Osteoblast (primary cell): ENCODE measurements at regions not wholly inside any gene's neighbourhood (a gene's known extent, or its start where the extent isn't known, plus 50 kb on each side); places are given as distances from the start of the nearest gene placed in this dataset.
"Not testable (repeated sequence)": the region's sequence is repeated elsewhere in the genome, so short reads cannot be mapped to it uniquely, and the experiment has no call there.

Source experiments
- DNase-seq: peaks from one replicate; pipeline ENCODE4 v3.0.0; 2011; ENCODE audit warnings: low spot score, mixed read lengths; ENCODE audit not compliant: insufficient read length; ENCODE audit errors: missing footprints
- H2AFZ ChIP-seq: 2 replicates; pipeline ENCODE4 v1.6.0; 2011; ENCODE audit warnings: mild to moderate bottlenecking, low read length
- H3K27ac ChIP-seq: 2 replicates; pipeline ENCODE4 v1.5.1; 2011; ENCODE audit warnings: mild to moderate bottlenecking, low read depth, low read length, moderate library complexity
- H3K27me3 ChIP-seq: 2 replicates; pipeline ENCODE4 v1.6.0; 2012; ENCODE audit warnings: mild to moderate bottlenecking, control low read depth, inconsistent platforms, low read length, moderate library complexity; ENCODE audit not compliant: insufficient read depth
- H3K36me3 ChIP-seq: 2 replicates; pipeline ENCODE4 v1.5.1; 2011; ENCODE audit warnings: mild to moderate bottlenecking, low read length, control low read depth, moderate library complexity; ENCODE audit not compliant: insufficient read depth
- H3K4me1 ChIP-seq: 2 replicates; pipeline ENCODE4 v1.5.1; 2011; ENCODE audit warnings: mild to moderate bottlenecking, low read length, control low read depth, moderate library complexity; ENCODE audit not compliant: insufficient read depth
- H3K4me2 ChIP-seq: 2 replicates; pipeline ENCODE4 v1.6.0; 2011; ENCODE audit warnings: mild to moderate bottlenecking, low read length; ENCODE audit not compliant: insufficient read depth
- H3K4me3 ChIP-seq: fragments of 200-600 bp; sonication (generic); 3 replicates; pipeline ENCODE4 v1.5.1; 2012; ENCODE audit warnings: mild to moderate bottlenecking, low read length, inconsistent platforms; ENCODE audit not compliant: insufficient read depth
- H3K79me2 ChIP-seq: 2 replicates; pipeline ENCODE4 v1.6.0; 2012; ENCODE audit warnings: mild to moderate bottlenecking, low read length, control low read depth, inconsistent platforms; ENCODE audit not compliant: insufficient read depth
- H3K9me3 ChIP-seq: 2 replicates; pipeline ENCODE4 v1.5.1; 2011; ENCODE audit warnings: low read depth, low read length, control low read depth
- H4K20me1 ChIP-seq: 2 replicates; pipeline ENCODE4 v1.6.0; 2012; ENCODE audit warnings: mild to moderate bottlenecking, low read length, control low read depth; ENCODE audit not compliant: insufficient read depth
- CTCF ChIP-seq: IDR thresholded peaks from 2 replicates; pipeline ENCODE4 v1.5.1; 2011; ENCODE audit warnings: mild to moderate bottlenecking, low read depth, low read length, moderate library complexity; ENCODE audit errors: extremely low read depth

DNA sequence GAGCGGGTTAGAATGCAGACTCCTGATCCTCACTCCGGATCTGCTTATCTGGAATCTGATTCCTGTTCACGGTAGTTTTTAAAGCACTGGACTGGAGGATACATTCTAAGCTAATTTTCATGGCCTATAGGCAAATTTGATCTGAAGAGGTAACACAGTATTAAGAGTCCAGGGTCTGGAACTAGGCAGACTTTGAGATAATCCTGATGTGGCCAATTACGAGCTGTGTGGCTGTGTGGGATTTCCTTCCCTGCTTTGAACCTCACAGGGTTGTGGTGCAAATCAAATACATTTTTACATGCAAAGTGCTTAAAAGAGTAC, 285.2 kb downstream of the MIAT start:
- Histone ChIP-seq H3K36me3 (no peaks in the 10 kb centered on the region), H3K4me3 (no peak overlapping the region), H3K4me1 (no peaks in the 10 kb centered on the region), H2AFZ (no peak overlapping the region), H3K4me2 (no peak overlapping the region), H4K20me1 (no peaks in the 10 kb centered on the region), H3K27me3 (no peaks in the 10 kb centered on the region), H3K9me3 (no peaks in the 10 kb centered on the region), H3K79me2 (no peaks in the 10 kb centered on the region), H3K27ac (no peak overlapping the region)
- DNase-seq: no peak
- no peak for TF ChIP-seq CTCF

DNA sequence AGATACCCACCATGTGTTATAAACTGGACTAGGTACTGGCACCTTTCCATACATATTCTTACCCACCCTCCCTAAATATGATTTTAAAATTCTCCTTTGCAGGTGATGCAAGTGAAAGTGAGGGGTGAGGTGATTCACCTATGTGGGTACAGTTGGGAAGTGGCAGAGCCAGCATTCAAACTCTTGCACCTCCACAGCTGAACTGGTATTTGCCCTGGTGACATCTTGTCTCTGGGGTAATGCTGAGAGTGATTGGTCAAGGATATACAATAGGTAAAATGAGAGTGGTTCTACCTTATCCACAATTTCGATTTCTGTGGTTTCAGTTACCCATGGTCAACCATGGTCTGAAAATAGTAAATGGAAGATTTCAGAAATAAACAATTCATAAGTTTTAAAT, 288.2 kb downstream of the MIAT start:
- Histone ChIP-seq H3K36me3 (no peaks in the 10 kb centered on the region), H3K9me3 (no peaks in the 10 kb centered on the region), H3K27me3 (peaks cover 2% of the 10 kb centered on the region), H3K4me3 (no peak overlapping the region), H4K20me1 (no peaks in the 10 kb centered on the region), H3K4me2 (no peak overlapping the region), H3K79me2 (no peaks in the 10 kb centered on the region), H2AFZ (no peak overlapping the region), H3K4me1 (no peaks in the 10 kb centered on the region), H3K27ac (no peak overlapping the region)
- TF ChIP-seq CTCF: no peak
- no peak for DNase-seq

DNA sequence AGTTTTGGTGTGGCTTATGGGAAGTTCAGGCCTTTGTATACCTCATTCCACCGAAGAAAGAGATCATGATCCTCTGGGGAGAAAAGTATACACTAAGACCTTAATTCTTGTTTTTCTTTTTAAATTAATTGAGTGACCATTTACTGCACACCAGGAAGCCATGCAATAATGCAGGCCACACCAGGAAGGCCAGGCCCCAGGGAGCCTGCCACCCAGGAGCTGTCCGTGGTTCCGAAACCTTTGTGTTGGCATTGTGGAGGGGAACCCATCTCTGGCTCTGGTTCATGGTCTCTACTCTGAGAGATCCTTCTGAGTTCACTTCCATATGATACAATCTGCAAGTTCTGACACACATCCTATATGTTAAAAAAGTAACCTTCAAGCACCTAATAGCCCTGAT, 291.8 kb downstream of the MIAT start:
- H3K4me1 ChIP-seq: no peaks in the 10 kb centered on the region
- H2AFZ ChIP-seq: no peak overlapping the region
- H3K9me3 ChIP-seq: no peaks in the 10 kb centered on the region
- TF ChIP-seq CTCF: no peak
- H3K4me2 ChIP-seq: no peak overlapping the region
- peaks cover 33% of the 10 kb centered on the region for H3K27me3 ChIP-seq
- H3K79me2 ChIP-seq: no peaks in the 10 kb centered on the region
- DNase-seq: no peak
- H3K4me3 ChIP-seq: no peak overlapping the region
- H3K27ac ChIP-seq: no peak overlapping the region
- H4K20me1 ChIP-seq: no peaks in the 10 kb centered on the region
- no peaks in the 10 kb centered on the region for H3K36me3 ChIP-seq

DNA sequence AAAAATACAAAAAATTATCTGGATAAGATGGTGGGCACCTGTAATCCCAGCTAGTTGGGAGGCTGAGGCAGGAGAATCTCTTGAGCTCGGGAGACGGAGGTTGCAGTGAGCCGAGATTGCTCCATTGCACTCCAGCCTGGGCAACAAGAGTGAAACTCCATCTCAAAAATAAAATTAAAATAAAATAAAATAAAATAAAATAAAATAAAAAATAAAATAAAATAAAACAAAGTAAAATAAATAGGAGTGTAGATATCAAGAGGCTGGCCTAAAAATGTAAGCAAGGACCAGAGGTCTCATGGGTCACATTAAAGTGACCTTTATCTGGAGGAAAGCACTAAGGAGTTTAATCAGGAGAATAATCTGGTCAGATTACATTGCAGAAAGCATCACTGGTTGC, 293.8 kb downstream of the MIAT start:
- not testable (repeated sequence) for H3K9me3 ChIP-seq, DNase-seq, H3K4me2 ChIP-seq, H3K27ac ChIP-seq, H3K4me3 ChIP-seq, H3K4me1 ChIP-seq, H4K20me1 ChIP-seq, H2AFZ ChIP-seq, H3K79me2 ChIP-seq, H3K36me3 ChIP-seq
- peaks cover 47% of the 10 kb centered on the region for H3K27me3 ChIP-seq

GRCh38 chr22:26952004-26952403, 294.6 kb downstream of the MIAT start:
- H2AFZ ChIP-seq: no peak overlapping the region
- no peaks in the 10 kb centered on the region for H3K79me2 ChIP-seq
- no peaks in the 10 kb centered on the region for H4K20me1 ChIP-seq
- H3K4me3 ChIP-seq: no peak overlapping the region
- H3K27ac ChIP-seq: no peak overlapping the region
- H3K27me3 ChIP-seq: peaks cover 52% of the 10 kb centered on the region
- no peaks in the 10 kb centered on the region for H3K9me3 ChIP-seq
- H3K4me2 ChIP-seq: no peak overlapping the region
- no peak for DNase-seq
- no peaks in the 10 kb centered on the region for H3K4me1 ChIP-seq
- no peaks in the 10 kb centered on the region for H3K36me3 ChIP-seq
- no peak for TF ChIP-seq CTCF
